Ishikawa (cell line): ENCODE measurements at regions not wholly inside any gene's neighbourhood (a gene's known extent, or its start where the extent isn't known, plus 50 kb on each side); places are given as distances from the start of the nearest gene placed in this dataset.

Experiments used
- CREB1 ChIP-seq: IDR thresholded peaks from 2 replicates; pipeline ENCODE4 v1.6.1; 2012; ENCODE audit warnings: low read depth
- EGR1 ChIP-seq: IDR thresholded peaks from 2 replicates; pipeline ENCODE4 v1.6.1; 2012
- FOXM1 ChIP-seq: IDR thresholded peaks from 2 replicates; pipeline ENCODE4 v1.6.1; 2012; ENCODE audit warnings: low read depth, borderline replicate concordance
- TCF12 ChIP-seq: IDR thresholded peaks from 2 replicates; pipeline ENCODE4 v1.6.1; 2012; ENCODE audit warnings: low read depth
- YY1 ChIP-seq: IDR thresholded peaks from 2 replicates; pipeline ENCODE4 v1.6.1; 2012; ENCODE audit warnings: low read depth
- ZBTB7A ChIP-seq: IDR thresholded peaks from 2 replicates; pipeline ENCODE4 v1.6.1; 2012; ENCODE audit warnings: low read depth
- TF ChIP-seq, protein P1 (sequence below): IDR thresholded peaks from 2 replicates; pipeline ENCODE4 v1.6.1; 2012; ENCODE audit warnings: low read depth, mild to moderate bottlenecking

DNA sequence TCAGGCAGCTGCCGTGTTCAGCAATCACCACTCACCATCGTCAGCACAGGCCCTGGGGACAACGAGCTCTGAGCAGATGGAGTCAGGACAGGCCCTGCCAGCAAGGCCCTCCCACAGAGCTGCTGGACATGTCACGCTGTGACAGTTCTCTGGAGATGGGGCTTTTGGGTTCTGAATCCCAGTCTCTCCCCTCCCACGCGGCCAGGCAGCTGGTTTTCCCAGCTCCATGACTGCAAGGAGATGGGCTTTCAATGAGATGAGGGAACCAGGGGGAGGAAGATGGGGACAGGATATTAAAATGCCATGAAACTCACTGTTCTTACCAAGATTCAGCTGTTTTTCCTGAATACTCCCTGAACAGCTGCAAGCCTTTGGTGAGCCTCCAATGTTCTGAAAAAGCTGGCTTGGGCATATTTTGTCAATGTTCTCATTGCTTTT, 305.9 kb downstream of the BRD1 start:
- TF ChIP-seq EGR1 (no peak), TCF12 (no peak), CREB1 (no peak), FOXM1 (no peak), YY1 (no peak), ZBTB7A (no peak)
- TF ChIP-seq, protein P1, sequence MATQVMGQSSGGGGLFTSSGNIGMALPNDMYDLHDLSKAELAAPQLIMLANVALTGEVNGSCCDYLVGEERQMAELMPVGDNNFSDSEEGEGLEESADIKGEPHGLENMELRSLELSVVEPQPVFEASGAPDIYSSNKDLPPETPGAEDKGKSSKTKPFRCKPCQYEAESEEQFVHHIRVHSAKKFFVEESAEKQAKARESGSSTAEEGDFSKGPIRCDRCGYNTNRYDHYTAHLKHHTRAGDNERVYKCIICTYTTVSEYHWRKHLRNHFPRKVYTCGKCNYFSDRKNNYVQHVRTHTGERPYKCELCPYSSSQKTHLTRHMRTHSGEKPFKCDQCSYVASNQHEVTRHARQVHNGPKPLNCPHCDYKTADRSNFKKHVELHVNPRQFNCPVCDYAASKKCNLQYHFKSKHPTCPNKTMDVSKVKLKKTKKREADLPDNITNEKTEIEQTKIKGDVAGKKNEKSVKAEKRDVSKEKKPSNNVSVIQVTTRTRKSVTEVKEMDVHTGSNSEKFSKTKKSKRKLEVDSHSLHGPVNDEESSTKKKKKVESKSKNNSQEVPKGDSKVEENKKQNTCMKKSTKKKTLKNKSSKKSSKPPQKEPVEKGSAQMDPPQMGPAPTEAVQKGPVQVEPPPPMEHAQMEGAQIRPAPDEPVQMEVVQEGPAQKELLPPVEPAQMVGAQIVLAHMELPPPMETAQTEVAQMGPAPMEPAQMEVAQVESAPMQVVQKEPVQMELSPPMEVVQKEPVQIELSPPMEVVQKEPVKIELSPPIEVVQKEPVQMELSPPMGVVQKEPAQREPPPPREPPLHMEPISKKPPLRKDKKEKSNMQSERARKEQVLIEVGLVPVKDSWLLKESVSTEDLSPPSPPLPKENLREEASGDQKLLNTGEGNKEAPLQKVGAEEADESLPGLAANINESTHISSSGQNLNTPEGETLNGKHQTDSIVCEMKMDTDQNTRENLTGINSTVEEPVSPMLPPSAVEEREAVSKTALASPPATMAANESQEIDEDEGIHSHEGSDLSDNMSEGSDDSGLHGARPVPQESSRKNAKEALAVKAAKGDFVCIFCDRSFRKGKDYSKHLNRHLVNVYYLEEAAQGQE, result no peak
